ENCODE measurements at regions not wholly inside any gene's neighbourhood (a gene's known extent, or its start where the extent isn't known, plus 50 kb on each side); places are given as distances from the start of the nearest gene placed in this dataset.

DNA sequence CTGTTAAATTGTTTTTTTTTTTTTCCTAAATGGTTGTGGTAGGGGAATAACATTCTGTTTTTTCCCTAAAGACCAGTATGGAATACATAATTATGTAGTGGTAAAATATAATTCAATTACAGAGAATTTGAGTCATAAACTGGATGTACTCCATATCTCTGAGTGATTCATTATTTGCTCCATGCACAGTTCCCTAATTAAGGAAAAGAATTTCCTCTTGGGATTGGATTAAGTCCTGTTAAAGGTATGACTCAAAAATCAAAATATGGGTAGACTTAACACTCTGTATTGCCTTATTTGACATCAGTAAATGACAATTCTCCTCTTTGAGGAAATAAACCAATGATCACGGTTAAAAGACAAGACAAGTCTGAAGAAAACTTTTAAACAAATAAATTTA is 78.0 kb upstream of the KCNH8 start:
- H3K4me3 Mint-ChIP-seq: no peak overlapping the region
- H3K9me3 Mint-ChIP-seq: peaks cover 5% of the 10 kb centered on the region
- H3K4me1 Mint-ChIP-seq: no peaks in the 10 kb centered on the region
- DNase-seq (ENCODE audit: low read depth, low spot score): no peak
- TF ChIP-seq, protein P1, sequence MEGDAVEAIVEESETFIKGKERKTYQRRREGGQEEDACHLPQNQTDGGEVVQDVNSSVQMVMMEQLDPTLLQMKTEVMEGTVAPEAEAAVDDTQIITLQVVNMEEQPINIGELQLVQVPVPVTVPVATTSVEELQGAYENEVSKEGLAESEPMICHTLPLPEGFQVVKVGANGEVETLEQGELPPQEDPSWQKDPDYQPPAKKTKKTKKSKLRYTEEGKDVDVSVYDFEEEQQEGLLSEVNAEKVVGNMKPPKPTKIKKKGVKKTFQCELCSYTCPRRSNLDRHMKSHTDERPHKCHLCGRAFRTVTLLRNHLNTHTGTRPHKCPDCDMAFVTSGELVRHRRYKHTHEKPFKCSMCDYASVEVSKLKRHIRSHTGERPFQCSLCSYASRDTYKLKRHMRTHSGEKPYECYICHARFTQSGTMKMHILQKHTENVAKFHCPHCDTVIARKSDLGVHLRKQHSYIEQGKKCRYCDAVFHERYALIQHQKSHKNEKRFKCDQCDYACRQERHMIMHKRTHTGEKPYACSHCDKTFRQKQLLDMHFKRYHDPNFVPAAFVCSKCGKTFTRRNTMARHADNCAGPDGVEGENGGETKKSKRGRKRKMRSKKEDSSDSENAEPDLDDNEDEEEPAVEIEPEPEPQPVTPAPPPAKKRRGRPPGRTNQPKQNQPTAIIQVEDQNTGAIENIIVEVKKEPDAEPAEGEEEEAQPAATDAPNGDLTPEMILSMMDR (conservative IDR thresholded peaks at IDR 0.05): no peak
- no peaks in the 10 kb centered on the region for H3K27me3 Mint-ChIP-seq (ENCODE audit: low read depth)
- peaks cover 3% of the 10 kb centered on the region for H3K36me3 Mint-ChIP-seq (ENCODE audit: low read depth)
- no peak overlapping the region for H3K27ac Mint-ChIP-seq (ENCODE audit: unreplicated experiment)

DNA sequence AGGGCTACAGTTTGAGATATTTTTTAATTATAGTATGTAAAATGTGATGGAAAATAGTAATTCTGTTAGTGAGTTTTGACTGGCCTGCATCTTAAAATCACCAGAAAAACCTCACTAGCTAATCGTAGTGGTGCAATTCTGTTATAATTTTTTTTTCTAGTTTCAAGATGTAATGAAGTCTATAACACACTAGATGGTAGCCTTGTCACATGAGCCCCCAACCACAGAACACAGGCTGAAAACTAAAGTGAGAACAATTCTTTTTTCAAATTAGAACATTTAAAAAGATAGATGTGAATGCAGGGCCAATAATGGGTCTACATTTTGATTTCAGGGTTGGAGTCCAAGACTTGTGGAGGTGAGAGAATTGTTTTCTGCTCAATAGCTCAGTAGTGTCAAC is 83.3 kb upstream of the KCNH8 start:
- Mint-ChIP-seq H3K27me3 (ENCODE audit: low read depth) (no peaks in the 10 kb centered on the region), H3K9me3 (no peaks in the 10 kb centered on the region), H3K4me3 (no peak overlapping the region), H3K4me1 (no peaks in the 10 kb centered on the region), H3K36me3 (ENCODE audit: low read depth) (peaks cover 3% of the 10 kb centered on the region), H3K27ac (ENCODE audit: unreplicated experiment) (no peak overlapping the region)
- DNase-seq (ENCODE audit: low read depth, low spot score): no peak
- TF ChIP-seq, protein P1 (conservative IDR thresholded peaks at IDR 0.05): peak; percentile 75

DNA sequence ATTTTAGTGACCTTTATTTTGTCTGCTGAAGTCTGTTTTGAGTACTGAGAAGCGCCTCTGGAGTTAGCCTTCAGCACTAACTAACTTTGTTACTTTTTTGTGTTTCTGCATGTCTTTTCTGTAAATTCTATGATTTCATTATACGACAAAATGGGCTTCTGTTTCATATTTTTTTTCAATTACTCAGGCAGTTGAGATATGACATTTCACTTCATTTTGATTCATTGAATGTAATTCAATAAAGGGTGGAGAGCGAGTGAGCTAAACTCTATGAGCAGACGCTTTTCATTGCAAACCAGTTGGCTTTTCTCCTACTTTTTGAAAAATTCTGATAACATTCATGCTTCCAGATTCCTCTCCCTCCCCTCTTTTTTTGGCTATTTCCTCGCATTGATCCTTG is 84.4 kb upstream of the KCNH8 start:
- Mint-ChIP-seq H3K27me3 (ENCODE audit: low read depth) (no peaks in the 10 kb centered on the region), H3K27ac (ENCODE audit: unreplicated experiment) (no peak overlapping the region), H3K4me3 (no peak overlapping the region), H3K4me1 (no peaks in the 10 kb centered on the region), H3K9me3 (no peaks in the 10 kb centered on the region), H3K36me3 (ENCODE audit: low read depth) (peaks cover 3% of the 10 kb centered on the region)
- no peak for DNase-seq (ENCODE audit: low read depth, low spot score)
- TF ChIP-seq, protein P1 (conservative IDR thresholded peaks at IDR 0.05): no peak

DNA sequence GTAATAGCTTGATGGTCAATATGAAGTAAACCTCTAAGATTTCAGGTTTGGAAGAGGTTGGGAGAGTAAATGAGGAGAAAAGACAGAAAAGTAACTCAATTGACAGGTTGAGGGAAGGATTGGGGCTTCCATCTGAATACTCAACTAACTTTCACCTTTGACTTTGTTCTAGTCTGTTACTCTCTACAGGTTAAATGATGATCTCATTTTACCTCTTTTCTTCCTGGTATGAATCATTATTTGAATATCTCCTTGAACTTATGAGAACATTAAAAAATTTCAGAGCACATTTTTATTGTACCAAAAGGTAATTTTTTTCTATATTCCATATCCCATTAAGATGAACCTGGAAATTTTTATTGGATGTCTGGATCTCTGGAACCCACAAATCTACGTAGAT is 87.9 kb upstream of the KCNH8 start:
- TF ChIP-seq, protein P1 (conservative IDR thresholded peaks at IDR 0.05): no peak
- no peaks in the 10 kb centered on the region for H3K4me1 Mint-ChIP-seq

DNA sequence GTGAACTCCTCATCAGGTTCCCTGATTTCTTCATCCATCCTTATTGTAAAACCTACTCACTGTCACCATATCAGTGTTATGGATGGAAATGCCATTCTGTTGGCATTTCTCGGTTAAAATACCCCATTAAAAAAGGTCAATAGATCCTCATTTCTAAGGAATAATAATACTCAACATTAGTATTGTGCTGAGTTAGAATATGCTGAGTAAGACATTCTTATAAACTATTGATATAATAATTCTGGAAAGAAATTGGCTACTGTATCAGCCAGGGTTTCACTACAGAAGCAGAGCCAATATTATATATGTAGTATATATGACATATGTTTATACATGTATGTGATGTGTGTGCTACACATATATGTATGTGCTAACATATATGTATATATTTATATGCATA is 95.4 kb upstream of the KCNH8 start:
- H3K4me1 Mint-ChIP-seq: no peaks in the 10 kb centered on the region
- no peak overlapping the region for H3K4me3 Mint-ChIP-seq
- H3K36me3 Mint-ChIP-seq (ENCODE audit: low read depth): no peaks in the 10 kb centered on the region
- TF ChIP-seq, protein P1 (conservative IDR thresholded peaks at IDR 0.05): no peak
- no peaks in the 10 kb centered on the region for H3K27me3 Mint-ChIP-seq (ENCODE audit: low read depth)
- DNase-seq (ENCODE audit: low read depth, low spot score): no peak
- no peaks in the 10 kb centered on the region for H3K9me3 Mint-ChIP-seq
- H3K27ac Mint-ChIP-seq (ENCODE audit: unreplicated experiment): no peak overlapping the region

More for the DNA sequence above, 87.9 kb upstream of the KCNH8 start:
- no peak for DNase-seq (ENCODE audit: low read depth, low spot score)
- H3K27ac Mint-ChIP-seq (ENCODE audit: unreplicated experiment): no peak overlapping the region
- no peaks in the 10 kb centered on the region for H3K36me3 Mint-ChIP-seq (ENCODE audit: low read depth)
- H3K4me3 Mint-ChIP-seq: no peak overlapping the region
- H3K9me3 Mint-ChIP-seq: no peaks in the 10 kb centered on the region
- H3K27me3 Mint-ChIP-seq (ENCODE audit: low read depth): no peaks in the 10 kb centered on the region

DNA sequence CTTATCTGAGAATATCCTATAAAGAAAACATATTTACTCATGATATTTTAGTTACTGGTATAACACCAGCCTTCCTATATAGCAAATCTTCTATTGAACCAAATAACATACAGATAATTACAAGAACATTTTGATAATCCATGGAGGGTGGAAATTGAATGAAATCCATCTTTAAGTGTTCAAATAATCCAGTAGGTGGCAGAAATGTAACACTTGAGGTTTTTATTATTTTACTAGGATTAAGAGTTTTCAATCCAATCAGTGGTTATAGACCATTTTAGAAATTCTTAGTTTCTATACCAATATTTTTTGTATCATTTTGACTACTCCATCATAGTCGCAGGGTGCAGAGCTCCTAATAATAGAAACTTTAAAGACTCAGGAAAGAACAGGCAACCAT is 101.9 kb upstream of the KCNH8 start:
- Mint-ChIP-seq H3K4me1 (no peaks in the 10 kb centered on the region), H3K36me3 (ENCODE audit: low read depth) (no peaks in the 10 kb centered on the region), H3K27ac (ENCODE audit: unreplicated experiment) (no peak overlapping the region), H3K9me3 (no peaks in the 10 kb centered on the region), H3K4me3 (no peak overlapping the region), H3K27me3 (ENCODE audit: low read depth) (no peaks in the 10 kb centered on the region)
- DNase-seq (ENCODE audit: low read depth, low spot score): no peak
- TF ChIP-seq, protein P1 (conservative IDR thresholded peaks at IDR 0.05): peak; percentile 58

Data from neural crest cell (in vitro differentiated cells).